NCI-H526 (cell line): ENCODE measurements at regions not wholly inside any gene's neighbourhood (a gene's known extent, or its start where the extent isn't known, plus 50 kb on each side); places are given as distances from the start of the nearest gene placed in this dataset.

Source experiments
- DNase-seq, 2 experiments: peaks; one replicate each; lab custom pipeline; 2025; lab: John Stamatoyannopoulos, UW

GRCh38 chr18:37675699-37676098 lies 110.1 kb upstream of the CELF4 start:
- DNase-seq, result no peak

- DNase-seq, result no peak
Observed at GRCh38 chr18:37674570-37674969, 109.0 kb upstream of the CELF4 start.

GRCh38 chr18:37673671-37674070 lies 108.1 kb upstream of the CELF4 start:
- no peak for DNase-seq

GRCh38 chr18:37672932-37673595 lies 107.5 kb upstream of the CELF4 start:
- DNase-seq, result no peak

- no peak for DNase-seq
Observed at GRCh38 chr18:37672001-37672400, 106.4 kb upstream of the CELF4 start.

- no peak for DNase-seq
Observed at GRCh38 chr18:37671530-37671929, 105.9 kb upstream of the CELF4 start.

GRCh38 chr18:37671119-37671518 lies 105.5 kb upstream of the CELF4 start:
- no peak for DNase-seq

GRCh38 chr18:37669991-37670534 lies 104.5 kb upstream of the CELF4 start:
- no peak for DNase-seq

GRCh38 chr18:37668971-37669747 lies 103.6 kb upstream of the CELF4 start:
- no peak for DNase-seq

- DNase-seq, result no peak
Observed at GRCh38 chr18:37667836-37668235, 102.2 kb upstream of the CELF4 start.

GRCh38 chr18:37666991-37667390 lies 101.4 kb upstream of the CELF4 start:
- no peak for DNase-seq

- no peak for DNase-seq
Observed at GRCh38 chr18:37666451-37666850, 100.9 kb upstream of the CELF4 start.

GRCh38 chr18:37665346-37665745 lies 99.7 kb upstream of the CELF4 start:
- DNase-seq, result no peak

GRCh38 chr18:37663446-37663845 lies 97.8 kb upstream of the CELF4 start:
- no peak for DNase-seq

GRCh38 chr18:37662546-37663339 lies 97.1 kb upstream of the CELF4 start:
- DNase-seq, result no peak

- no peak for DNase-seq
Observed at GRCh38 chr18:37662099-37662498, 96.5 kb upstream of the CELF4 start.

- no peak for DNase-seq
Observed at GRCh38 chr18:37661478-37661877, 95.9 kb upstream of the CELF4 start.

GRCh38 chr18:37661061-37661460 lies 95.5 kb upstream of the CELF4 start:
- no peak for DNase-seq

- DNase-seq, result no peak
Observed at GRCh38 chr18:37660658-37661057, 95.1 kb upstream of the CELF4 start.

- no peak for DNase-seq
Observed at GRCh38 chr18:37659906-37660305, 94.3 kb upstream of the CELF4 start.

- no peak for DNase-seq
Observed at GRCh38 chr18:37658894-37659293, 93.3 kb upstream of the CELF4 start.

GRCh38 chr18:37657493-37657892 lies 91.9 kb upstream of the CELF4 start:
- no peak for DNase-seq
